Gastroesophageal sphincter (tissue), 3 donors: ENCODE measurements at regions not wholly inside any gene's neighbourhood (a gene's known extent, or its start where the extent isn't known, plus 50 kb on each side); places are given as distances from the start of the nearest gene placed in this dataset.

Experiments used
- EP300 ChIP-seq: sonication (generic); formaldehyde crosslinking; IDR thresholded peaks from one replicate; pipeline ENCODE4 v1.6.1; 2017; ENCODE audit warnings: antibody characterized with exemption, mild to moderate bottlenecking
- POLR2A ChIP-seq, 2 donors: fragments of 450-650 bp; IDR thresholded peaks; one replicate each; pipeline ENCODE4 v1.6.1; 2017; ENCODE audit warnings: antibody characterized with exemption in 2 of 2, mild to moderate bottlenecking in 2 of 2, moderate library complexity in 1 of 2
- POLR2AphosphoS5 ChIP-seq: sonication (generic); formaldehyde crosslinking; IDR thresholded peaks from one replicate; pipeline ENCODE4 v1.6.1; 2017; ENCODE audit warnings: antibody characterized with exemption
- TF ChIP-seq, protein P1 (sequence below), 4 experiments: fragments of 200-600 bp in 2 of 4; fragments of 450-650 bp in 2 of 4; sonication (generic) in 1 of 4; IDR thresholded peaks; one replicate each; pipeline ENCODE4 v1.5.1; 2017 to 2019; ENCODE audit warnings: antibody characterized with exemption in 4 of 4, mild to moderate bottlenecking in 2 of 4, moderate library complexity in 2 of 4

DNA sequence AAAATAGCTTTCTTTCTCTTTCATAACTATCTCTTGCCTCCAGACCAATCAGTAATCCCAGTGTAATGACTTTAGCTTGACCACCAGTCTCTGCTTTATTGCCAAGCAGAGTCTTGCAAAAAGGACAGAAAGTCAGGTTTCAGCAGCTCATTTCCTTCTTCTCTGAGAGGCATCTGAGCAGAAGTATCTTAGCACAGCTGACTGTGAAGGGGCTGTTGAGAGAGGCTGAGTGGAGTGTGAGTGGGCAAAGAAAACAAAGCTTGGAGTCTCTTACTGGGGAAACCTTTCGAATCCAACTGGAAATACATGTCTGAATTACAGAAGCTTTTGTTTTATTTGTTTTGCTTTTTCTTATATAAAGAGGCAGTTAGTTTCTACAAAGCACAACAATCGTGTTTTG lies 170.3 kb upstream of the IGFBP7 start:
- TF ChIP-seq, protein P1, sequence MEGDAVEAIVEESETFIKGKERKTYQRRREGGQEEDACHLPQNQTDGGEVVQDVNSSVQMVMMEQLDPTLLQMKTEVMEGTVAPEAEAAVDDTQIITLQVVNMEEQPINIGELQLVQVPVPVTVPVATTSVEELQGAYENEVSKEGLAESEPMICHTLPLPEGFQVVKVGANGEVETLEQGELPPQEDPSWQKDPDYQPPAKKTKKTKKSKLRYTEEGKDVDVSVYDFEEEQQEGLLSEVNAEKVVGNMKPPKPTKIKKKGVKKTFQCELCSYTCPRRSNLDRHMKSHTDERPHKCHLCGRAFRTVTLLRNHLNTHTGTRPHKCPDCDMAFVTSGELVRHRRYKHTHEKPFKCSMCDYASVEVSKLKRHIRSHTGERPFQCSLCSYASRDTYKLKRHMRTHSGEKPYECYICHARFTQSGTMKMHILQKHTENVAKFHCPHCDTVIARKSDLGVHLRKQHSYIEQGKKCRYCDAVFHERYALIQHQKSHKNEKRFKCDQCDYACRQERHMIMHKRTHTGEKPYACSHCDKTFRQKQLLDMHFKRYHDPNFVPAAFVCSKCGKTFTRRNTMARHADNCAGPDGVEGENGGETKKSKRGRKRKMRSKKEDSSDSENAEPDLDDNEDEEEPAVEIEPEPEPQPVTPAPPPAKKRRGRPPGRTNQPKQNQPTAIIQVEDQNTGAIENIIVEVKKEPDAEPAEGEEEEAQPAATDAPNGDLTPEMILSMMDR (IDR thresholded peaks at IDR 0.05) = no peak
- TF ChIP-seq POLR2A (IDR thresholded peaks at IDR 0.05) = no peak
- no peak for TF ChIP-seq POLR2AphosphoS5
- no peak for TF ChIP-seq EP300
